Activated CD4-positive, alpha-beta T cell treated with anti-CD3 and anti-CD28 coated beads for 36 hours (primary cell): ENCODE measurements at regions not wholly inside any gene's neighbourhood (a gene's known extent, or its start where the extent isn't known, plus 50 kb on each side); places are given as distances from the start of the nearest gene placed in this dataset.
A peak's percentile ranks its signal among the peaks of the same experiment; 100 is the strongest.

Source experiments
- ATAC-seq: fragments of 200-7000 bp; cut with Tn5 transposase; one replicate; pipeline ENCODE4 v1.10.0; 2021; ENCODE audit warnings: mild to moderate bottlenecking, moderate library complexity
- CTCF ChIA-PET: fragments of 350-600 bp; sonication (Branson Sonifier 250); formaldehyde crosslinking; loops from one replicate; lab custom pipeline; 2021; ENCODE audit warnings: antibody characterized with exemption; lab: Charles Lee
- POLR2A ChIA-PET: fragments of 350-600 bp; sonication (Branson Sonifier 250); formaldehyde crosslinking; loops from one replicate; lab custom pipeline; 2021; ENCODE audit warnings: antibody characterized with exemption, inconsistent platforms; lab: Charles Lee
- DNase-seq: peaks from one replicate; pipeline ENCODE4 v3.0.0-alpha.2; 2020
- H3K27ac Mint-ChIP-seq: one replicate; pipeline ENCODE4 v1.8.0; 2021; ENCODE audit warnings: mixed read lengths
- H3K27me3 Mint-ChIP-seq: one replicate; pipeline ENCODE4 v1.8.0; 2021; ENCODE audit warnings: mixed read lengths
- H3K36me3 Mint-ChIP-seq: one replicate; pipeline ENCODE4 v1.8.0; 2021; ENCODE audit warnings: low read depth, mixed read lengths
- H3K4me1 Mint-ChIP-seq: one replicate; pipeline ENCODE4 v1.8.0; 2021; ENCODE audit warnings: mixed read lengths
- H3K4me3 Mint-ChIP-seq: one replicate; pipeline ENCODE4 v1.8.0; 2021; ENCODE audit warnings: mild to moderate bottlenecking, moderate library complexity, mixed read lengths
- H3K9me3 Mint-ChIP-seq: one replicate; pipeline ENCODE4 v1.8.0; 2021; ENCODE audit warnings: low read depth, mixed read lengths
- intact Hi-C, 2 experiments: fragments of 100-400 bp; cut with DNase I in 1 of 2; cut with micrococcal nuclease in 1 of 2; formaldehyde crosslinking; loops; one replicate each; pipeline versions ENCODE4 v1.14.2 to v1.15.1; 2022 to 2024; cut with DNase I, micrococcal nuclease

DNA sequence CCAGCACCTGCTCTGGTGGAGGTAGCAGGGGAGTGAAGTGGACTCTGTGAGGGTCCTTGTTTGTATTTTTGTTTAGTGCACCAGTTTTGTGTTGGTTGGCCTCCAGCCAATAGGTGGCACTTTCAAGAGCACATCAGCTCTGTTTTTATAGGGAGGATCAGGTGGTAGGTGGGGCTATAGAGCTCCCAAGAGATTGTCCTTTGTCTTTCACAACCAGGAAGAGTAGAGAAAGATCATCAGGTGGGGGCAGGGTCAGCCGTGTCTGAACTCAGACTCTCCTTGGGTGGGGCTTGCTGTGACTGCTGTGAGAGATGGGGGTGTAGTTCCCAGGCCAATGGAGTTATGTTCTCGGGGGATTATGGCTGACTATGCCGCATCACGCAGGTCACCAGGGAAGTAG lies 159.8 kb downstream of the ZNF326 start:
- peaks cover 12% of the 10 kb centered on the region for H3K9me3 Mint-ChIP-seq
- H3K4me3 Mint-ChIP-seq: no peak overlapping the region
- H3K27ac Mint-ChIP-seq: no peak overlapping the region
- POLR2A ChIA-PET: no interaction called here
- intact Hi-C loops: no loop called here
- no peak for DNase-seq
- no peaks in the 10 kb centered on the region for H3K4me1 Mint-ChIP-seq
- no peaks in the 10 kb centered on the region for H3K36me3 Mint-ChIP-seq
- H3K27me3 Mint-ChIP-seq: peaks cover 3% of the 10 kb centered on the region
- no peak for ATAC-seq
- CTCF ChIA-PET: interaction anchor here (0.8 to 1.0 kb wide), 2 partner anchors 9 to 1024 kb away, joined by 3 to 4 read pairs; no protein-coding TSS in a partner anchor

GRCh38 chr1:90149101-90149500 lies 154.2 kb downstream of the ZNF326 start:
- no peak overlapping the region for H3K4me3 Mint-ChIP-seq
- peaks cover 12% of the 10 kb centered on the region for H3K9me3 Mint-ChIP-seq
- H3K36me3 Mint-ChIP-seq: no peaks in the 10 kb centered on the region
- no peaks in the 10 kb centered on the region for H3K4me1 Mint-ChIP-seq
- ATAC-seq: no peak
- DNase-seq: no peak
- ChIA-PET CTCF (interaction anchor here (0.9 kb wide), 1 partner anchor 18 kb away, joined by 3 read pairs; no protein-coding TSS in a partner anchor), POLR2A (no interaction called here)
- no peak overlapping the region for H3K27ac Mint-ChIP-seq
- peaks cover 1% of the 10 kb centered on the region for H3K27me3 Mint-ChIP-seq
- intact Hi-C loops: no loop called here

DNA sequence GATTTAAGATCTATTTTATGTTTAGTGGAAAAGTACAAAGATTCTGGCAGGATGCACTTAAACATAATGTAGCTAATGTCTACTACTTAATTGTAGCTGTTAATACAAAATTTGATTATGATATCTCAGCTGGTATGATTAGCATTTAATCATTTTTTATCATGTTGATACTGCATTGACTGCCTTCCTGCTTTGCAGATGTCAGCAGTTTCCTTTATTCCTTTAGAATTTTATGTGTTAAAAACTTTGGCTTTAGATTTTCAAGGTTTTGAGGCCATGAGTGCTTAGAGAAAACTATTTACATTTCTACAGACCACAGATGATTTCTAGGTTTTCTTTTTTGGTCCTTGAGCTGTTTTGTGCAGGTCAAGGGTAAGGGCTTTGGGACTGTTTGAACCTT lies 152.2 kb downstream of the ZNF326 start:
- Mint-ChIP-seq H3K4me3 (no peak overlapping the region), H3K27ac (no peak overlapping the region), H3K36me3 (no peaks in the 10 kb centered on the region), H3K9me3 (peaks cover 8% of the 10 kb centered on the region), H3K4me1 (no peaks in the 10 kb centered on the region), H3K27me3 (peaks cover 2% of the 10 kb centered on the region)
- no peak for DNase-seq
- CTCF ChIA-PET: interaction anchor here (1.5 kb wide), 1 partner anchor 15 kb away, joined by 4 read pairs; no protein-coding TSS in a partner anchor
- POLR2A ChIA-PET: no interaction called here
- no peak for ATAC-seq
- intact Hi-C loops: no loop called here

DNA sequence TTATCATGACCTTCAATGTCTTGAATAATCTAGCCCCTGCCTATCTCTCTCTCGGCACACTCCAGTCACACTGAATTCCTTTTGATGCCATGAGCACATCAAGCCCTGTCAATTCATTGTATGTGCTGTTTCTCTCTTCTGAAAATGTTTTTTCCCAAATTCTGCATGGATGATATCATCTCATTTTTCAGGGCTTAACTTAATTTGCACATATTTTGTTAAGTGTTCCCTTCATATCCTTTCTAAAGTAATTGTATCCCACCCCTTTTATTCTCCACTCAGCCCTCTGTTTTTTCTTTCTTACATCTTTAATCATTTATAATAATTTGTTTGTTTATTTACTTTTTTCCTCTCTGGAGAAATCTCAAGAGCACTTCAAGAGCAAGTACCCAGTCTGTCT lies 149.9 kb downstream of the ZNF326 start:
- DNase-seq (no peak), ATAC-seq (no peak)
- ChIA-PET CTCF (no interaction called here), POLR2A (no interaction called here)
- no peak overlapping the region for H3K27ac Mint-ChIP-seq
- intact Hi-C loops: no loop called here
- H3K4me1 Mint-ChIP-seq: no peaks in the 10 kb centered on the region
- H3K4me3 Mint-ChIP-seq: no peak overlapping the region
- peaks cover 5% of the 10 kb centered on the region for H3K9me3 Mint-ChIP-seq
- H3K36me3 Mint-ChIP-seq: no peaks in the 10 kb centered on the region
- H3K27me3 Mint-ChIP-seq: peaks cover 7% of the 10 kb centered on the region

GRCh38 chr1:90143591-90143990 lies 148.7 kb downstream of the ZNF326 start:
- Mint-ChIP-seq H3K27ac (no peak overlapping the region), H3K4me1 (no peaks in the 10 kb centered on the region), H3K4me3 (no peak overlapping the region), H3K9me3 (peaks cover 12% of the 10 kb centered on the region), H3K36me3 (no peaks in the 10 kb centered on the region), H3K27me3 (peaks cover 5% of the 10 kb centered on the region)
- intact Hi-C loops: no loop called here
- ATAC-seq (no peak), DNase-seq (no peak)
- CTCF ChIA-PET: interaction anchor here (0.7 kb wide), 1 partner anchor 31 kb away, joined by 3 read pairs; no protein-coding TSS in a partner anchor
- POLR2A ChIA-PET: no interaction called here

- POLR2A ChIA-PET: no interaction called here
- Mint-ChIP-seq H3K4me1 (no peaks in the 10 kb centered on the region), H3K27me3 (peaks cover 5% of the 10 kb centered on the region), H3K4me3 (no peak overlapping the region), H3K9me3 (peaks cover 12% of the 10 kb centered on the region), H3K36me3 (no peaks in the 10 kb centered on the region), H3K27ac (no peak overlapping the region)
- CTCF ChIA-PET: no interaction called here
- ATAC-seq (no peak), DNase-seq (no peak)
- intact Hi-C loops: no loop called here
Measured at GRCh38 chr1:90142697-90143096, 147.8 kb downstream of the ZNF326 start.

DNA sequence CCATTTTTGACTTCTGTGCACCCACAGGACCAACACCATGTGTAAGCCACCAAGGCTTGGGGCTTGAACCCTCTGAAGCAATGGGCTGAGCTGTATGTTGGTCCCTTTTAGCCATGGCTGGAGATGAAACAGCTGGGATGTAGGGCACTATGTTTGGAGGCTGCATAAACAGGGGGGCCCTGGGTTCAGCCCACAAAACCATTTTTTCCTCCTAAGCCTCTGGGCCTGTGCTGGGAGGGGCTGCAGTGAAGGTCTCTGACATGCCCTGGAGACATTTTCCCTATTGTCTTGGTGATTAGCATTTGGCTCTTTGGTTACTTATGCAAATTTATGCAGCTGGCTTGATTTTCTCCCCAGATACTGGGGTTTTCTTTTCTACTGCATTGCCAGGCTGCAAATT lies 144.9 kb downstream of the ZNF326 start:
- DNase-seq (no peak), ATAC-seq (no peak)
- H3K9me3 Mint-ChIP-seq: peaks cover 12% of the 10 kb centered on the region
- ChIA-PET POLR2A (no interaction called here), CTCF (interaction anchor here (0.6 kb wide), 1 partner anchor 124 kb away, joined by 4 read pairs; no protein-coding TSS in a partner anchor)
- no peaks in the 10 kb centered on the region for H3K4me1 Mint-ChIP-seq
- H3K27ac Mint-ChIP-seq: no peak overlapping the region
- peaks cover 9% of the 10 kb centered on the region for H3K27me3 Mint-ChIP-seq
- no peak overlapping the region for H3K4me3 Mint-ChIP-seq
- intact Hi-C loops: no loop called here
- H3K36me3 Mint-ChIP-seq: no peaks in the 10 kb centered on the region

- H3K9me3 Mint-ChIP-seq: peaks cover 9% of the 10 kb centered on the region
- H3K27ac Mint-ChIP-seq: no peak overlapping the region
- CTCF ChIA-PET: no interaction called here
- DNase-seq (no peak), ATAC-seq (no peak)
- H3K27me3 Mint-ChIP-seq: peaks cover 19% of the 10 kb centered on the region
- no peak overlapping the region for H3K4me3 Mint-ChIP-seq
- H3K36me3 Mint-ChIP-seq: no peaks in the 10 kb centered on the region
- no peaks in the 10 kb centered on the region for H3K4me1 Mint-ChIP-seq
- POLR2A ChIA-PET: no interaction called here
- intact Hi-C loops: no loop called here
Measured at GRCh38 chr1:90135286-90135685, 140.4 kb downstream of the ZNF326 start.

- intact Hi-C loops: no loop called here
- Mint-ChIP-seq H3K27me3 (peaks cover 17% of the 10 kb centered on the region), H3K4me1 (no peaks in the 10 kb centered on the region), H3K4me3 (no peak overlapping the region), H3K27ac (no peak overlapping the region), H3K36me3 (no peaks in the 10 kb centered on the region), H3K9me3 (peaks cover 4% of the 10 kb centered on the region)
- CTCF ChIA-PET: interaction anchor here (1.3 kb wide), 1 partner anchor 15 kb away, joined by 3 read pairs; no protein-coding TSS in a partner anchor
- POLR2A ChIA-PET: no interaction called here
- ATAC-seq (no peak), DNase-seq (no peak)
Measured at GRCh38 chr1:90134175-90134955, 139.5 kb downstream of the ZNF326 start.

DNA sequence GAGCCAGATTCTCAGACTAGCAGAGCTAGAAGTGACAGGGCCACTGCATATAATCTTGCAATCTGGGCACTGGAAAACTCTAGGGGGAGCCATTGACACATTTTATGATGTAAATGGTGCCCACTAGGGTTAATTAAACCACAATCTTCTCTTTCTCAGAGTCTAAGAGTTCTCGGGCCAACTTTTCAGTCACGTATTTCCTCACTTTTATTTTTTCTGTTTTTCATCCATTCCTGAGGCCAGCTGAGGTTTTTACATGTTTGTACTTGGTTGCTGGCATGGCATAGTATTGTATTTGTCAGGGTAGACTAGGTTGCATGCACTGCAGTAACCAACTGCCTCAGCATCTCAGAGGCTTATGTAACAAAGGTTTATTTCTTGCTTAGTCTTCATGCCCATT lies 138.2 kb downstream of the ZNF326 start:
- CTCF ChIA-PET: interaction anchor here (0.8 to 1.3 kb wide), 3 partner anchors 9 to 14 kb away, joined by 3 to 4 read pairs (median 4); no protein-coding TSS in a partner anchor
- H3K27ac Mint-ChIP-seq: no peak overlapping the region
- ATAC-seq (no peak), DNase-seq (peak; percentile 7)
- no peaks in the 10 kb centered on the region for H3K4me1 Mint-ChIP-seq
- H3K9me3 Mint-ChIP-seq: no peaks in the 10 kb centered on the region
- peaks cover 19% of the 10 kb centered on the region for H3K27me3 Mint-ChIP-seq
- intact Hi-C loops: no loop called here
- POLR2A ChIA-PET: no interaction called here
- H3K36me3 Mint-ChIP-seq: no peaks in the 10 kb centered on the region
- H3K4me3 Mint-ChIP-seq: no peak overlapping the region

- CTCF ChIA-PET: interaction anchor here (0.8 to 1.3 kb wide), 2 partner anchors 8 to 15 kb away, joined by 4 read pairs; no protein-coding TSS in a partner anchor
- no peak for DNase-seq
- H3K9me3 Mint-ChIP-seq: no peaks in the 10 kb centered on the region
- POLR2A ChIA-PET: no interaction called here
- no peaks in the 10 kb centered on the region for H3K36me3 Mint-ChIP-seq
- no peak overlapping the region for H3K27ac Mint-ChIP-seq
- H3K4me1 Mint-ChIP-seq: peaks cover 2% of the 10 kb centered on the region
- H3K27me3 Mint-ChIP-seq: peaks cover 19% of the 10 kb centered on the region
- intact Hi-C loops: no loop called here
- H3K4me3 Mint-ChIP-seq: no peak overlapping the region
- no peak for ATAC-seq
Measured at GRCh38 chr1:90132306-90132705, 137.4 kb downstream of the ZNF326 start.
